ENCODE measurements at regions not wholly inside any gene's neighbourhood (a gene's known extent, or its start where the extent isn't known, plus 50 kb on each side); places are given as distances from the start of the nearest gene placed in this dataset.

DNA sequence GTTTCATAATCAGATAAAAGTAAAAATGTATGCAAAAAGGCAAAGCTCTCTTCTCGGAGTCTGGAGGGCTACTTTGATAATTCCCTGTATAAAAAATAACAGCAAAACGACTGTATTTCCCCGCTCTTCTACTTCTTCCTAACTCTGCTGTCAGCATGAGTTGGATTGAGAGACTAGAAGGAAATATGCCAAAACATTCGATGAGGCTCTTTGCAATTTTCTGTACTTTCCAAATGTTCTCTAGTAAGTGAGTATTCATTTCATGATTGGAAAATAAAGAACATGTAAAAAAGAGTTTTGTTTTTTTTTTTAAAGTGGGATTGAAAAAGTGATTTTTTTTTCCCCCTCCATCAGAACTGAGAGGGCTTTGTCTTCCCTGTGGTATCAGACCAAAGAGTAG lies 677.5 kb downstream of the ACTL7B start:
- Histone ChIP-seq H3K27ac (no peak overlapping the region), H3K27me3 (no peaks in the 10 kb centered on the region), H3K4me3 (no peak overlapping the region), H3K9me3 (no peaks in the 10 kb centered on the region), H3K36me3 (no peaks in the 10 kb centered on the region), H3K4me1 (no peaks in the 10 kb centered on the region)
- TF ChIP-seq, protein P1, sequence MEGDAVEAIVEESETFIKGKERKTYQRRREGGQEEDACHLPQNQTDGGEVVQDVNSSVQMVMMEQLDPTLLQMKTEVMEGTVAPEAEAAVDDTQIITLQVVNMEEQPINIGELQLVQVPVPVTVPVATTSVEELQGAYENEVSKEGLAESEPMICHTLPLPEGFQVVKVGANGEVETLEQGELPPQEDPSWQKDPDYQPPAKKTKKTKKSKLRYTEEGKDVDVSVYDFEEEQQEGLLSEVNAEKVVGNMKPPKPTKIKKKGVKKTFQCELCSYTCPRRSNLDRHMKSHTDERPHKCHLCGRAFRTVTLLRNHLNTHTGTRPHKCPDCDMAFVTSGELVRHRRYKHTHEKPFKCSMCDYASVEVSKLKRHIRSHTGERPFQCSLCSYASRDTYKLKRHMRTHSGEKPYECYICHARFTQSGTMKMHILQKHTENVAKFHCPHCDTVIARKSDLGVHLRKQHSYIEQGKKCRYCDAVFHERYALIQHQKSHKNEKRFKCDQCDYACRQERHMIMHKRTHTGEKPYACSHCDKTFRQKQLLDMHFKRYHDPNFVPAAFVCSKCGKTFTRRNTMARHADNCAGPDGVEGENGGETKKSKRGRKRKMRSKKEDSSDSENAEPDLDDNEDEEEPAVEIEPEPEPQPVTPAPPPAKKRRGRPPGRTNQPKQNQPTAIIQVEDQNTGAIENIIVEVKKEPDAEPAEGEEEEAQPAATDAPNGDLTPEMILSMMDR (IDR thresholded peaks at IDR 0.05), result no peak
- DNase-seq (ENCODE audit: low spot score), result no peak

- Histone ChIP-seq H3K27ac (no peak overlapping the region), H3K4me3 (no peak overlapping the region), H3K27me3 (no peaks in the 10 kb centered on the region), H3K4me1 (no peaks in the 10 kb centered on the region), H3K36me3 (no peaks in the 10 kb centered on the region), H3K9me3 (no peaks in the 10 kb centered on the region)
- TF ChIP-seq, protein P1 (IDR thresholded peaks at IDR 0.05), result no peak
- no peak for DNase-seq (ENCODE audit: low spot score)
Measured at GRCh38 chr9:108168236-108168850, 678.8 kb upstream of the KLF4 start.

DNA sequence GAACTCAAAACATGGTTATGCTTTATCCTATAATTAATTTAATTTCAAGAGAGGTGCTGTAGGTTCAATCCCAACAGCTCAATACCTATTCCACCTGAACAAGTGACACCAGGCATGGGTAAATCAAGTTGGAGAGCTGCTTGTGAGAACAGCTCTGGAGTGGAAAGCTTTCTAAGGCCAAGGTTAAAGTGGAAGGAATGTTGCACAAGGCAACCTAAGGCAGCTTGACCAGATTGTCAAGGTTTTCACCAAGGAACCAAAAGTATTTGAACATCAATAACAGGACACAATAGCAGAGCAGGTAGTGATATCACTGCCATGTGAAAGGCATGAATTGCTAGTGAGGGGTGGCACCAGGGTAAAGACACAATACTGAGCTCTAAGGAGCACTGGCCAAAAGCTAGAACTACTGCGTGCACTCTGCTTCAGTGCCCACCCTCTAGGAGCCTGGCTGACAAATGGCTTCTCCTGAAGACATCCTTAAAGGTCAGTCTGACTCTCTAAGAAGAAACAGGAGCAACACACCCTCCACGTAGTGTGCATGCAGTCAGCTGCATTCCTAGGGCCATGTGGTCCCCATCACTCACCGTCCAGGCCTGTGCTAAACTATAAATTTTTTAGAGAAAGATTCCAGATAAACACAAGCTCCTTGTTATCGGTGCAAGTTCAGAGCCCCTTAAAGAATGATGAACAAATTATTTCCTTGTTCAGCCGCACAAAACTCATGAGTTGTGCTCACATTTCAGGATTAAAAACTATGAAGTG lies 677.7 kb upstream of the KLF4 start:
- Histone ChIP-seq H3K4me1 (no peaks in the 10 kb centered on the region), H3K27me3 (no peaks in the 10 kb centered on the region), H3K36me3 (no peaks in the 10 kb centered on the region), H3K27ac (no peak overlapping the region), H3K4me3 (no peak overlapping the region), H3K9me3 (no peaks in the 10 kb centered on the region)
- TF ChIP-seq, protein P1 (IDR thresholded peaks at IDR 0.05), result no peak
- DNase-seq (ENCODE audit: low spot score), result no peak

GRCh38 chr9:108166519-108166918 lies 677.0 kb upstream of the KLF4 start:
- no peaks in the 10 kb centered on the region for H3K36me3 ChIP-seq
- no peaks in the 10 kb centered on the region for H3K27me3 ChIP-seq
- TF ChIP-seq, protein P1 (IDR thresholded peaks at IDR 0.05), result no peak
- H3K4me3 ChIP-seq, result no peak overlapping the region
- DNase-seq (ENCODE audit: low spot score), result no peak
- H3K27ac ChIP-seq, result no peak overlapping the region
- H3K4me1 ChIP-seq, result no peaks in the 10 kb centered on the region
- no peaks in the 10 kb centered on the region for H3K9me3 ChIP-seq

DNA sequence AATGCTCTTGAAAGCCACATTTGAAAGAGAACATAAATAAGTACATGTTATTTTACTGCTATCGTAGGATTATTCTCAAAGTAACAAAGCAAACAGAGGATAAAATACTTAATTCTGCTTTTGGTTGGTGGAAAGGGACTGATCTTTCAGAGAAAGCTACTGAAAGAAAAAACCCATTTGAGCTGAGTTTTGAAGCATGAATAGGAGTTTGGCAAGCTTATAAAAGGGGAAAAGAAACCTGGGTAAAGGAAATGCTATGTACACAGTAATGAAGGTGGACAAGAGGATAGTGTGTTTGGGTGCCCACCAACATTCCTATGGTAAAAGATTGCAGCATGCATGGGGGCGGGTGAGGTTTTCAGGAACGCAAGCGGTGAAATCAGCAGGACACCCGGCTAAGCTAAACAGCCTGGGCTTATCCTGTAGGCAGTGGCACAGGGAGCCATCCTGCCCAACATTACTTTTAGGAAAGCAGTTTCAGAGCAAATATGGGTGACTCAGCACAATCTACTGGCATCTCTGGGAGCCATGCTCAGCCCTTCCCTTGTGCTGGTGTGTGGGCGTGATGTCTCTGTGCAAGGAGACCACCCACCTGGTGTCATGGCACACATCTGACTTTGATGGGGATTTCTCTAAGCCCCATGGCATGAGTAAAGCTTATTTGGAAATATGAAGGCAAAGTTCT lies 673.9 kb upstream of the KLF4 start:
- Histone ChIP-seq H3K4me1 (no peaks in the 10 kb centered on the region), H3K36me3 (no peaks in the 10 kb centered on the region), H3K27me3 (no peaks in the 10 kb centered on the region), H3K9me3 (no peaks in the 10 kb centered on the region), H3K27ac (no peak overlapping the region), H3K4me3 (no peak overlapping the region)
- TF ChIP-seq, protein P1 (IDR thresholded peaks at IDR 0.05), result no peak
- no peak for DNase-seq (ENCODE audit: low spot score)
